Spleen (tissue), 7 donors: ENCODE measurements at regions not wholly inside any gene's neighbourhood (a gene's known extent, or its start where the extent isn't known, plus 50 kb on each side); places are given as distances from the start of the nearest gene placed in this dataset.

Experiments used
- POLR2A ChIP-seq, 3 donors: fragments of 450-650 bp; IDR thresholded peaks; one replicate each; pipeline ENCODE4 v1.5.1; 2017; ENCODE audit warnings: antibody characterized with exemption in 3 of 3, mild to moderate bottlenecking in 1 of 3
- TF ChIP-seq, protein P1 (sequence below), 11 experiments: fragments of 200-600 bp in 7 of 11; fragments of 450-650 bp in 4 of 11; sonication (generic) in 4 of 11; IDR thresholded peaks in 8 of 11; conservative IDR thresholded peaks in 3 of 11; 1 replicate in 7 of 11; 2 replicates in 4 of 11; pipeline versions ENCODE4 v1.4.0 to v1.8.0; 2016 to 2021; ENCODE audit warnings: antibody characterized with exemption in 11 of 11, inconsistent platforms in 4 of 11, mild to moderate bottlenecking in 1 of 11
- donor health status: DM: no; HTN: no; CAD: no; lungs with moderate emphysema.
- donor health status: DM: no; HTN: no; CAD: no.
- donor health status: DM: no; HTN: no; CAD: no.

GRCh38 chr4:54368281-54369265 lies 139.5 kb downstream of the PDGFRA start:
- TF ChIP-seq, protein P1, sequence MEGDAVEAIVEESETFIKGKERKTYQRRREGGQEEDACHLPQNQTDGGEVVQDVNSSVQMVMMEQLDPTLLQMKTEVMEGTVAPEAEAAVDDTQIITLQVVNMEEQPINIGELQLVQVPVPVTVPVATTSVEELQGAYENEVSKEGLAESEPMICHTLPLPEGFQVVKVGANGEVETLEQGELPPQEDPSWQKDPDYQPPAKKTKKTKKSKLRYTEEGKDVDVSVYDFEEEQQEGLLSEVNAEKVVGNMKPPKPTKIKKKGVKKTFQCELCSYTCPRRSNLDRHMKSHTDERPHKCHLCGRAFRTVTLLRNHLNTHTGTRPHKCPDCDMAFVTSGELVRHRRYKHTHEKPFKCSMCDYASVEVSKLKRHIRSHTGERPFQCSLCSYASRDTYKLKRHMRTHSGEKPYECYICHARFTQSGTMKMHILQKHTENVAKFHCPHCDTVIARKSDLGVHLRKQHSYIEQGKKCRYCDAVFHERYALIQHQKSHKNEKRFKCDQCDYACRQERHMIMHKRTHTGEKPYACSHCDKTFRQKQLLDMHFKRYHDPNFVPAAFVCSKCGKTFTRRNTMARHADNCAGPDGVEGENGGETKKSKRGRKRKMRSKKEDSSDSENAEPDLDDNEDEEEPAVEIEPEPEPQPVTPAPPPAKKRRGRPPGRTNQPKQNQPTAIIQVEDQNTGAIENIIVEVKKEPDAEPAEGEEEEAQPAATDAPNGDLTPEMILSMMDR (IDR thresholded peaks at IDR 0.05 in 8 of 11, conservative IDR thresholded peaks at IDR 0.05 in 3 of 11), result no peak
- TF ChIP-seq POLR2A (IDR thresholded peaks at IDR 0.05), result no peak
